Right ventricle myocardium inferior (tissue), 1 donor: ENCODE measurements at regions not wholly inside any gene's neighbourhood (a gene's known extent, or its start where the extent isn't known, plus 50 kb on each side); places are given as distances from the start of the nearest gene placed in this dataset.
A peak's percentile ranks its signal among the peaks of the same experiment; 100 is the strongest.
"Not testable (repeated sequence)": the region's sequence is repeated elsewhere in the genome, so short reads cannot be mapped to it uniquely, and the experiment has no call there.

Experiments used
- ATAC-seq: fragments of 200-7000 bp; cut with Tn5 transposase; one replicate; pipeline ENCODE4 v1.9.1; 2020; ENCODE audit warnings: mild to moderate bottlenecking, moderate library complexity
- DNase-seq: peaks from one replicate; pipeline ENCODE4 v3.0.0; 2021; ENCODE audit errors: missing footprints
- intact Hi-C: fragments of 100-400 bp; cut with DNase I; formaldehyde crosslinking; loops from one replicate; pipeline ENCODE4 v1.11.0; 2022
- donor health status: DM: no; HTN: yes; CAD: no; lungs with severe emphysema.

DNA sequence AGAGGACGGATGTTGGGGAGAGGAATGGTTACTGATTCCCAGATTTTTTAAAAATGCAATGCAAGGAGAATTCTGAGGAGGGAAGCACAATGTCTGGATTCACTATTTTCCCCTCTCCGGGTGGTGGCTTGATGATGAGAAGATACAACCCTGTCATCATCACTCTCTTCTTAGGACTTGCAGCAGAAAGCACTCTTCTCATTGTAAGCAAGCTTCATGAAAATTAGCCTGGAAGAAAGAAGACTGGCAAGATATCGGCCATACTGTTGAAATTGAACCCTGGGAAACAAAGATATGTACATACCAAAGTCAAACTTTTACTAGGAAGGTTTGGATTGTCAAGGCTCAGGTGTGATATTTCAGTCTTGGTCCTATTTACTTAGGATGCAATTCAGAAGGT lies 195.7 kb downstream of the EDN1 start:
- intact Hi-C loops, result no loop called here
- DNase-seq (no peak), ATAC-seq (no peak)

DNA sequence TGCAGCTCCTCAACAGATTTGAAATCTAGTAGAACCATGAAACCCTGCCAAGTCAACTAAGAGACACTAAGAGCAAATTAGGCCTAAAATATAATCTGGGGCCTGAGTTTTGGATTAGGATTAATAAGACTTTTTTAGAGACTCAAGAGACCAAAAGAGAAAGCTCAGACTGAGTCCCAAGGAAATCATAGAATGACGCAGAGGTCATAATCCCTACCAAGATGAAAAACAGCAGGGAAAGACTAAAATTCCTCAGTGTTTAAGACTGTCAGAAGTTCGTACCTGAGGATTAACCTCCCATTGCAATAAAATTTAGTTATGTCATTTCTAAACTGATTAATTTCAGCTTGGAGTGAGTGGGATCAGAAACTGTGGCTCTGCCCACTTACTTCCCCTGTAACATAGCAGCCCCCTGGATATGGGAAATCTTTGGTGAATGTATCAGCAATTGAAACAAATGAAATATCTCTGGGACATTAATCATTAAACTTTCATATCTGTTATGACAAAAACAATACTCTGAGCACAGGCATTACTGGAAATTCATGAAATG lies 200.3 kb downstream of the EDN1 start:
- intact Hi-C loops, result no loop called here
- DNase-seq, result no peak
- no peak for ATAC-seq

DNA sequence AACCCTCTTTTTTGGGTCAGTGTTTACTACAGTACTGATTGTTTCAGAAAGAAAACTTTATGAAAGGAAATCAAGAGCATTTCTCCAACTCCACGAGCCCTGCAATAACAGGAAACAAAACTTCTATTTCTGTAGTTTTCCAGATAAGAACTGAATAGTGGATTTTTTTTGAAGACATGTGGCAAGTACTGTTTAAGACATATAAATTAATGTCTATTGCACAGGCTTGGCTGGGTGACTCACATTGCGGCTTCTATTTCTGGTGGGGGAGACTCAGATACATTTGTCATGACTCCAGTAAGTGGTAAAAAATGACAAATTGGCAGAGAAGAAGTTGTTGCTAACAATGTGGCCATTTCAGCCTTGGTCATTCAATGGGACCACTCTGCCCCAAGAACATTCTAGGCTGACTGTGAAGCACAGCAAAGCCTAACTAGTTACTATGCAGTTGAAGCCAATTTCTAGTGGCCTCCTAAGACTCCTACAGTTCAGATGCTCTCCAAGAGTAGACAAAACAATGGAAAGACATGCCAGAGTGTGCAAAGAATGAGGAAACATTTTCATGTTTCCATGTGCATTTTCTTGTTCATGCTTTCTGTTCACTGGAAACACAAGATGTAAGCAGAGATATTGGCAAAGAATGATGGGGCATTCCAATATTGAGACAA lies 200.9 kb downstream of the EDN1 start:
- intact Hi-C loops, result no loop called here
- ATAC-seq (no peak), DNase-seq (no peak)

DNA sequence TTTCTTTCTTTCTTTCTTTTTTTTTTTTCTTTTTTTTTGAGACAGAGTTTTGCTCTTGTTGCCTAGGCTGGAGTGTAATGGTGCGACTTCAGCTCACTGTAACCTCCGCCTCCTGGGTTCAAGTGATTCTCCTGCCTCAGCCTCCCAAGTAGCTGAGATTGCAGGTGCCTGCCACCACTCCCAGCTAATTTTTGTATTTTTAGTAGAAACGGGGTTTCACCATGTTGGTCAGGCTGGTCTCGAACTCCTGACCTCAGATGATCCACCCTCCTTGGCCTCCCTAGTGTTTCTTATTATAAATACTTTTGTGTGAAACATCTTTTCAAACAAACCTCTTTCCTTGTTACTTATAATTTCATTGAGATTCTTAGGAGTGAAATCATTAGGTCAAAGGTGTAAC lies 202.8 kb downstream of the EDN1 start:
- intact Hi-C loops, ATAC-seq, DNase-seq: not testable (repeated sequence)

DNA sequence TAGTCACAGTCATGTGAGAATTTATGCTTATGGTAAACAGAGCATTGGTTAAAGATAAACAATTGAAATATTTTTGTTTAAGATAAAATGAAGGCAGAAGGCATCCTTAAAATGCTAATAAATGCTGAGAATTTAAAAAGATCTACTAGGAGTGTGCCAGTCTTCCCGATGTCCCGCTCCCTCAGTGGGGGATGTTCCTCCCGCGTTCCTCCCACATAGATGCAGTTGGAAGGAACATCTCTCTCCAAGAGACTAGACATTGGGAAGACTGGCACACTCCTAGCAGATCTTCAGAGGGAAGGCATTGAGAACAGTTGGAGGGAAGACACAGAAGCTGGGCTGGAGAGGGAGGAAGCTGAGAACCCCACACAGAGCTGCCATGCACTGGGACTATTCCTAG lies 203.3 kb downstream of the EDN1 start:
- DNase-seq, result no peak
- intact Hi-C loops, result no loop called here
- ATAC-seq, result no peak

DNA sequence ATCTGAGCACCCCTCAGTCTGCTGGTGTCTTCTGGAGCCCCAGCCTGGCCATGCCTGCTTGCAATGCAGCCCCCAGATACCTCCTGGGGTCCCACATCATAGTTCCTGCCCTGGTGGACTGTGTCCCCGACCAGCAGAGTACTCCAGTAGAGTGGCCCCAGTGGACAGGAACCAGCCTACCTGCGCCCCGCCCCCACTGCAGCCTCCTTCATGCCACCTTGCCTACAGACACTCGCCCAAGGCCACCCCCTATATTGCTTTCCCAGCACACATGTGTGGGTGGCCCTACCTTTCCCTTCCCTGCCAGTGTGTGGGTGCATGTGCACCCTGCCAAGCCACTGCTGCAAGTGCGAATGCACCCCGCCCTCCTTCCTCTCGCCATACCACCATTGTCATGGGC lies 204.0 kb downstream of the EDN1 start:
- DNase-seq, result no peak
- intact Hi-C loops, result no loop called here
- no peak for ATAC-seq

DNA sequence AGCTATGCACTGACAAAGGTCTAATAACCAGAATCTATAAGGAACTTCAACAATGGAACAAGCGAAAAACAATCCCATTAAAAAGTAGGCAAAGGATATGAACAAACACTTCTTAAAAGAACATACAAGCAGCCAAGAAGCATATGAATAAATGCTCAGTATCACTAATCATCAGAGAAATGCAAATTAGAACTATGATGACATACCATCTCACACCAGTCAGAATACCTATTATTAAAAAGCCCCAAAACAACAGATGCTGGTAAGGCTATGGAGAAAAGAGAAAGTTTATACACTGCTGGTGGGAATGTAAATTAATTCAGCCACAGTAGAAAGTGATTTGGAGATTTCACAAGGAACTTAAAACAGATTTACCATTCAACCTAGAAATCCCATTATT lies 211.8 kb downstream of the EDN1 start:
- ATAC-seq, result no peak
- DNase-seq, result no peak
- intact Hi-C loops, result no loop called here

DNA sequence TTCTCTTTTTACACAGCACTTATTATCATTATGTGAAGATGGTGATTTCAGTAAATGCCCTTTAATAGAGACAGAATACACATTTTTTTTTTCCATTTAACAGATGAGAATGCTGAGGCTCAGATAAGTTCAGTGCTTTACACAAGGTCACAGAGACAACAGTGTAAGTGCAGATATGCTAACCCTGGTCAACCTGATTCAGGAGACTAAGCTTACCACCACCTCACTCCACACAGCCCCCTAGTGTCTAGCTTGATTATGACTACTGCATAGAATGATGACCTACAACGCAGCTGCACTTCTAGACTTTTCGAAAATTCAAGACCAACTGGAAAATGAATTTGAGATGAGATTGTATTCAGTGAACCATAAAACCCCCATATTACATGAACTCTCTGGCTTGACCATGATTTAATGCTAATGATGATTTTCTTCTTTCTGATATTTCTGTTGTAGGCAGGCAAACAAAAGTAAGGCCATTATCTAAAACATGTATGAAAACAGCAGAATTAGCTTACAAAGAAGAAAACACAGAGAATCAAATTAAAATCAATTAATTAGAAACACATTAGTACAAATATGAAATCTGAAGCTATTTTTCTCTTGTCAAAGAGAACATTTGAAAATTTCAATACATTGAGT lies 212.1 kb upstream of the PHACTR1 start:
- ATAC-seq (no peak), DNase-seq (no peak)
- intact Hi-C loops, result no loop called here

DNA sequence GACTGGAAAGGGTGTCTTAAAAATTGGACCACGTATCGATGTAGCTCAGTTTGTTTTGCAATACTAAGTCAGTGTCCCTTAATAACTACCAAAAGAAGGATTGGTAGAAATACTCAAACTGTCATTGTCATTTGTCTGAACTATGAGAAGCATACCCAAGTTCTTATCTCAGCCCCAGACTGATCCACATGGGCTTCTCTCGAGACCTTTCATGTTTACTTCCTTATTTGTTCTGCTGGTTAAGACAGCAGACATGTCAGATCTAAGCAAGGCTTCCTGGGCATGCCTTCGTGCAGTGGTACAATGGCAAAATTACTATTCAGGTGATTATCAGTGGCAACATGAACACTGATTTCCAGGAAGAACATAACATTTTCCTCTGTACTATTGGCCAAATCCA lies 211.1 kb upstream of the PHACTR1 start:
- ATAC-seq, result no peak
- intact Hi-C loops, result no loop called here

DNA sequence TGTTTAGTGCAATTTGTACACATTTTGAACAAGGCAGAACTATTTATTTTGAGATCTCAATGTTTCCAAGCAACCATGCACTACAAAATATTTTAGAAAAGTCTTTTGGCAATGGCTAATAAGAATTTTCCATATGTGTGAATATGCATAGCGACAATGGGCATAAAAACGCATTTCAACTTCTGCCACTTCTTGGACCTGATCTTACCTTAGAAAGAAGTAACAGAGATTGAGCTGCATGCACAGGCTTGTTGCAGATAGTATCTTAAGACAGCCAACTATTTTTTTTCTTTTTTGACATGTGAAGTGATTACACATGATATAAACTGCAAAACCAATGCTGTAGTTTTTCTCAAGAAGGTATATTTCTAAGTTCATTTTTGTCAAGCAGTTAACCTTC lies 210.4 kb upstream of the PHACTR1 start:
- DNase-seq, result no peak
- no peak for ATAC-seq
- intact Hi-C loops, result no loop called here

More for the DNA sequence above, 211.1 kb upstream of the PHACTR1 start:
- no peak for DNase-seq

DNA sequence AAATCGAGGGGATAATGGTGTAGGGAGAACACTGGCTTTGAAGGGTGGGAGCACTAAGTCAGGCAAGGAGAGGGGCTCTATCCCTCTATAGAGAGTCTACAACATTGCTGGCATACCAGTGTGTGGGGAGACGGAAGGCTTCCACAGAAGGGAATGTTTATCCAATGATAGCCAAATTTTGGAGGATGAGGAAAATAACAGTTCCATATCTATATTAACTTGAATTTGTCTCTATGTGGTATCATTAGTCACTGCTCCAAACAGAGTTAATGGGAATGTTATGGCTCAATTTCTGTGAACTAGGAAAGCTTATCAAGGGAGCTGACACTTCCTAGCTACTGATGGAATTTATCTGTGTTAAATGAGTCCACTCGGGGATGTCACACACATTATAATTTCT lies 208.9 kb upstream of the PHACTR1 start:
- intact Hi-C loops, result no loop called here
- no peak for ATAC-seq
- DNase-seq, result no peak

DNA sequence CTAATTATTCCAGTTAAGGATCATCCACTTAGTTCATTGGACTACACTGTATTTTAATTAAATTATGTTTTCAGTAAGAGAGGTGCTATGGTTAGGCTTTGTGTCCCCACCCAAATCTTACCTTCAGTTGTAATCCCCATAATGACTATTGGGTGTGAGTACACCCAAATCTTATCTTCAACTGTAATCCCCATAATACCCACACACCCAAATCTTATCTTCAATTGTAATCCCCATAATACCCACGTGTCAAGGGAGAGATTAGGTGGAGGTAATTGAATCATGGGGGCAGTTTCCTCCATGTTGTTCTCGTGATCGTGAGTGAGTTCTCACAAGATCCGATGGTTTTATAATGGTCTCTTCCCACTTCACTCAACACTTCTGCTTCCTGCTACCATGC lies 208.0 kb upstream of the PHACTR1 start:
- intact Hi-C loops, result no loop called here
- no peak for ATAC-seq

DNA sequence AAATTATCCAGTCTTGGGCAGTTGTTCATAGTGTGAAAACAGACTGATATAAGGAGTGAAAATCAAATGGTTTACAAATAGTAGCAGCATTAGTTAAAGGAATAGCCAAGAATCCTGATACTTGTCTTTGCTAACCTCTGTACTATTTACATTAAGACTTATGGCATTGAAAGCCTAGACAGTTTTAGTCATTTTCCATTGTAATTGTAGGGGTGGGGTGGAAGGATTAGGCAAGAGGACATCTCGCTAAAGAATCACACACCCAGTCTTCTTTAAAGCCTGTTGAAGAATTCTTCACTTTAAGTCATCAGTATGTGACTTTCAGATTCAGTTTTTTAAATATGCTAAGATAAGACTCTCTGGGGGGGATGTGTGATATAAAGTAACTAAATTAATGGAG lies 207.5 kb upstream of the PHACTR1 start:
- no peak for DNase-seq
- ATAC-seq, result no peak
- intact Hi-C loops, result no loop called here

More for the DNA sequence above, 208.0 kb upstream of the PHACTR1 start:
- DNase-seq, result no peak

DNA sequence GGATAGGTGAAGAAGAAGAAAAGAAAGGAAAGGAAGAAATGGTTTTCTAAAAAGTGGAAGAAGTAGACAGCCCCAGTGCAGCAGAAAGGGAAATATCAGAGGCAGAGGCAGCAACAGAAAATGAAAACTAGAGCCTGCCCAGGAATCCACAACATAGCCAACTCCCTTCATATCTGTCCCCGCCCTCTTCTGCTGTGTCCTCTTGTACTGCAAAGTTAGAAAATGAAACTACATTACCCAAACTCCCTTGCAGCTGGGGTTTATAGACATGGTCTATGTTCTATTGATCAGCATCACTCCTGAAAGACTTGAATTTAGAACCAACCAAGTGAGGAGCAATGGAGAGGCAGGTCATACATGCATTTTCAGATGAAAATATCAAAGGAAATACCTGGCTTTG lies 200.5 kb upstream of the PHACTR1 start:
- intact Hi-C loops, result no loop called here
- ATAC-seq (peak; percentile 44), DNase-seq (no peak)

DNA sequence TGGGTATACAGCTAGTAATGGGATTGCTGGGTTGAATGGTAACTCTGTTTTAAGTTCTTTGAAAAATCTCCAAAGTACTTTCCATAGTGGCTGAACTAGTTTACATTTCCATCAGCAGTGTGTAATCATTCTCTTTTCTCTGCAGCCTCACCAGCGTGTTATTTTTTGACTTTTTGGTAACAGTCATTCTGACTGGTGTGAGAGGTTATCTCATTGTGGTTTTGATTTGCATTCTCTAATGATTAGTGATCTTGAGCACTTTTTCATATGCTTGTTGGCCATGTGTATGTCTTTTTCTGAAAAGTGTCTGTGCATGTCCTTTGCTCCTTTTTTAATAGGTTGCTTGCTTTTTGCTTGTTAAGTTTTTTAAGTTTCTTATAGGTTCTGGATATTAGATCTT lies 194.2 kb upstream of the PHACTR1 start:
- intact Hi-C loops, result no loop called here
- ATAC-seq (no peak), DNase-seq (no peak)

DNA sequence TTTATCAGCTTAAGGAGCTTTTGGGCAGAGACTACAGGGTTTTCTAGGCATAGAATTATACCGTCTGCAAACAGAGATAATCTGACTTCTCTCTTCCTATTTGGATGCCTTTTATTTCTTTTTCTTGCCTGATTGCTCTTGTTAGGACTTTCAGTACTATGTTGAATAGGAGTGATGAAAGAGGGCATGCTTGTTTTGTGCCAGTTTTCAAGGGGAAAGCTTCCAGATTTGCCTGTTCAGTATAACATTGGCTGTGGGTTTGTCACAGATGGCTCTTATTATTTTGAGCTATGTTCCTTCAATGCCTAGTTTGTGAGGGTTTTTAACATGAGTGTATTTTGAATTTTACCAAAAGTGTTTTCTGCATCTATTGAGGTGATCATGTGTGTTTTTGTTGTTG lies 192.8 kb upstream of the PHACTR1 start:
- DNase-seq, result no peak
- intact Hi-C loops, result no loop called here
- no peak for ATAC-seq

DNA sequence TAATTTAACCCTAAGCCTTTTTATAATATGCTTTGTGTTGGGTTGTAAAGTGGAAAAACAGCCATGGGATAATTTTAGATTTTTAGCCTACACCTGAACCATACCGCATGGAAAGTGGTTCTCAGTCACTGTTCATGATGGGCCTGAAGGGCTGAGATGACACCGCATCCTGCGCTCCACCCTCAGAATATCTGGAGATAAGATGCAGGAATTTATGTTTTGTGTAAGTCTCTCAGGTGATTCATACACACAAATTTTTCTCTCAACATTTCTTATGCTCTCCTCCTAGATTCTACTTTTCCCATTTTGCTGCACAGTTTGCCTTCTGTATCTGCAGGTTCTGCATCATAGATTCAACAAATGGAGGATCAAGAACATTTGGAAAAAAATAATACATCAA lies 191.3 kb upstream of the PHACTR1 start:
- intact Hi-C loops, result no loop called here
- ATAC-seq (no peak), DNase-seq (no peak)

DNA sequence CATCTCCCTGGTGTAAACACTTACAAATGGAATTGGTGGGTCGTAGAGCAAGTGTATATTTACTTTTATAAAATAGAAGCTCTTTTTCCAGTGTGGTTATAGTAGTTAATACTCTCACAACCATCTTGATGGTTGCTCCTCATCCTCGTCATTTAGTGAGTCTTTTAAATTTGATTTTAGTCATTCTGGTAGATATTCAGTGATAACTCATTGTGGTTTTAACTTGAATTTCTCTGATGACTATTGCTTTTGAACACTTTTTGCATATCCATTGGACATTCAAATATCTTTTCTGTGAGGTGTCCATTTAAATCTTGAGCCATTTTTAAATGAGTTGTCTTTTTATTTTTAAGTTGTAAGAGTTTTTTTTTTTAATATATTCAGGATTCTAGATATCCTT lies 189.2 kb upstream of the PHACTR1 start:
- intact Hi-C loops, result no loop called here
- DNase-seq (no peak), ATAC-seq (no peak)

DNA sequence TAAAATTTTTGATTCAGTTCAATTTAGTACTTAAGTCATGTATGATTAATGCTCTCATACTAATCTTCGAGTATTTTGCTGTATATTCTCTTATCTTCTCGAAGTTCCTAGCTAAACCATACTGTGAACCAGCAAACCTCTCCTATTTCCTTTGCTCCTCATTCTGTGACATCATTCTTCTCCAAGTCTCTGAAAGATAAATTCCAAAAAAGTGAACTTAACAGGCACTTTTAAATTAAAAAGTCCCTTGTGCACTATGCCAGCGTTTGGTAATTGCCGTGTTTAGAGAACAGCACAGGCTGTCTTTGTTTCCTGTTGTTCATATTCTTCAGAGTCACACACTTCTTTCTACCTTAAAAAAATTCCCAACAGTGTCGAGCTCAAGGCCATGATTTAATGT lies 188.4 kb upstream of the PHACTR1 start:
- ATAC-seq (no peak), DNase-seq (no peak)
- intact Hi-C loops, result no loop called here

DNA sequence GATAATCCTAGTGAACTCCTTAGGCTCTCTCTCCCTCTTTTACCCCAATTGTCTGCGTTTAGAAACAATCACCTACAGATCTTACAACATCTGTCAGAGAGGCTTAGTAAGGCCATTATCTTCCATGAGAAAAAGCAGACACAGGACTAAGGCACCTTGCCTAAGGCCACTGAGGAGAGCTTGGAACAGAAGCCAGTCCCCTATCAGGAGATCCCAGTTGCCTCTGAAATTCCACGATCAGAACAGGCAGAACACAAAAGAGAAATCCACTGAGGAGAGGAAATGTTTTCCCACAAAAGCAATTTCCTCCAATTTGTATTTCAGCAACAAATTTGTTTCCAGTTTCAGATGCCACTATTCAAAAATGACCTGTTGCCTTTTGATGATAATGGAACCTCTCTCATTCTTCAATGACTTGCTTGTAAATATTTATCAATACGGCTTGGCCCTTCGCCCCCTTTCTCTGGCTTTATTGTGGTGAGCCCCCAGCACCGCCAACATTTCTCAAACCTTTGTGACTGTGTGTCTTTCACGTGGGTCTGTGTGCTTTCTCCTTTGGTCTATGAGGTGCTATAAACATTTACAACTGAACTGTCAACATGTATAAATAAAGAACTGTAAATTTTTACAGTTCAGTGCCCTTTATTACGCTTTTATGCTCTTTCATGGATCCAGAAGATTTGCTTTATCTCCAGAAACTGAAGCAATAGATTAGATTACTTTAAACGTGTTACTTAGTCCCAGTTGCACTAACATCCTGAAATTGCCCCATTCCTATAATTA lies 187.8 kb upstream of the PHACTR1 start:
- DNase-seq (no peak), ATAC-seq (no peak)
- intact Hi-C loops, result no loop called here
